ENCODE measurements at regions not wholly inside any gene's neighbourhood (a gene's known extent, or its start where the extent isn't known, plus 50 kb on each side); places are given as distances from the start of the nearest gene placed in this dataset.

- H3K27me3 Mint-ChIP-seq = peaks cover 4% of the 10 kb centered on the region
- H3K27ac Mint-ChIP-seq = no peak overlapping the region
- no peaks in the 10 kb centered on the region for H3K9me3 Mint-ChIP-seq
- no peaks in the 10 kb centered on the region for H3K36me3 Mint-ChIP-seq (ENCODE audit: low read depth)
- no peaks in the 10 kb centered on the region for H3K4me1 Mint-ChIP-seq (ENCODE audit: low read depth)
- H3K4me3 Mint-ChIP-seq = no peak overlapping the region
These were observed 637.6 kb upstream of the ARGLU1 start for GRCh38 chr13:107205318-107206104.

- Mint-ChIP-seq H3K27ac (no peak overlapping the region), H3K4me1 (ENCODE audit: low read depth) (no peaks in the 10 kb centered on the region), H3K36me3 (ENCODE audit: low read depth) (no peaks in the 10 kb centered on the region), H3K9me3 (no peaks in the 10 kb centered on the region), H3K4me3 (no peak overlapping the region), H3K27me3 (peaks cover 4% of the 10 kb centered on the region)
These were observed 635.4 kb upstream of the ARGLU1 start for GRCh38 chr13:107203146-107203847.

DNA sequence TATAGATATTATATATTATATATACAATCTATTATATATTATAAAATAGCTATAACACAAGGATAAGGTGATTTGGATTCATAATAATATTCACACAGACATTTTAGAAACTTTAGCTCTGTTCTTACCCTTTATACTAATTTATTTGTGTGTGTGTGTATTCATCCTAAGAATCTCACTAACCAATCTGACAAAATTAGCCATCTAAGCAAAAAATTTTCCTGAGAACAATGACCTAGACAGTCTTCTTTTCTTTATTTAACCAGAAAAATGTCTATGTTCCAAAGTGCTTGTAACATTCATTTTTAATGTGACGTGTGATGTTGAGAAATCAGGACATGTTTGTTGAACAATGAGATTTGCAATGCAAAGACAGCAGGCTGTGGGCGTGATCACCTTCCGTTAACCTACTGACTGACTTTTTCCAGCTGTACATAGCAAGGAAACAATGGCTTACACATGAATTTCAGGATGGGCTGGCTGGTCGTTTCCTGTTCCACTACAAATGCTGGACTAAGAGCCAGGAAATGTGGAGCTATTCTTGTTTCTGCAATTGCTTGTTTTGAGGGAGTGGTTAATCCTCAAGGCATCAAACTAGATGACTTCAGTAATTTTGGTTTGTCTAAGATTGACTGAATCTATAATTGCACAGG lies 634.6 kb upstream of the ARGLU1 start:
- Mint-ChIP-seq H3K4me3 (no peak overlapping the region), H3K27ac (no peak overlapping the region), H3K27me3 (peaks cover 4% of the 10 kb centered on the region), H3K9me3 (no peaks in the 10 kb centered on the region), H3K36me3 (ENCODE audit: low read depth) (no peaks in the 10 kb centered on the region), H3K4me1 (ENCODE audit: low read depth) (no peaks in the 10 kb centered on the region)

DNA sequence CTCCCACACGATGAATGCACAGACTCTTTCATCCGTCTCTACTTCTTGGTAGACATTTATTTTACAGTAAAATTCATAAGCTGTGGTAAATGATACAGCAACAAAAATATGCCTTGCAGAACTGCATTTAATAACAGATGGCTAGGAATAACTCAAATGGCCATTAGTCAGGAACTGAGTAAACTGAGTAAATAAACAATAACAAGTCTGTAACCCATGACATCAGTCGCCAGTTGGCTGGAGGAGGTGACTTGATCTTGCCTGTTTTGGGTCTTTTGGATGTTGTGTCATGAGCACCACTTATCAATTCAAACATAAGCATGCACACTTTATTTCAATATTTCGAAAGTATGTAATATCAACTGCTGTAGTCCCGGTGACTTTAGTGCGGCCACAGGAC lies 632.6 kb upstream of the ARGLU1 start:
- Mint-ChIP-seq H3K36me3 (ENCODE audit: low read depth) (no peaks in the 10 kb centered on the region), H3K4me1 (ENCODE audit: low read depth) (no peaks in the 10 kb centered on the region), H3K4me3 (no peak overlapping the region), H3K27me3 (peaks cover 4% of the 10 kb centered on the region), H3K9me3 (peaks cover 4% of the 10 kb centered on the region), H3K27ac (no peak overlapping the region)

DNA sequence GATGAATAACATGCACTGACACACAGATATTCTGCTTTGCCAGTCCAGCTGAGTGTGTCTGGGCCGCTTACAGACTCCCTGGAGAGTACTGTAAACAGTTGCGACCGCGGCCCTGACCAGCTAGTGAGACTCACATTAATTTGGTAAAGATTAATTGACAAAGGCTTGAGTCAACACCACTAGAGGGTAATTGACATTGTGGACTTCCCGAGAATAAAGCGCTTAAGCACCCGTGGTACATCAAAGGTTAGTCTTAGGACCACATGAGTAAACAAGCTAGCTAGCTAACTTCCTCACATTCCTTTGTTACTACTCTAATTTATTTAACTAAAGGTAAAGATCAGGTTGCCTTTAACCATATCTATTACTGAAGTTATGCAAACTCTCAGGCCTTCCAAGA lies 624.4 kb upstream of the ARGLU1 start:
- H3K9me3 Mint-ChIP-seq = peaks cover 4% of the 10 kb centered on the region
- H3K27ac Mint-ChIP-seq = no peak overlapping the region
- no peaks in the 10 kb centered on the region for H3K4me1 Mint-ChIP-seq (ENCODE audit: low read depth)
- H3K36me3 Mint-ChIP-seq (ENCODE audit: low read depth) = no peaks in the 10 kb centered on the region
- H3K27me3 Mint-ChIP-seq = no peaks in the 10 kb centered on the region
- H3K4me3 Mint-ChIP-seq = no peak overlapping the region

- no peaks in the 10 kb centered on the region for H3K36me3 Mint-ChIP-seq (ENCODE audit: low read depth)
- H3K9me3 Mint-ChIP-seq = no peaks in the 10 kb centered on the region
- no peaks in the 10 kb centered on the region for H3K4me1 Mint-ChIP-seq (ENCODE audit: low read depth)
- H3K27me3 Mint-ChIP-seq = no peaks in the 10 kb centered on the region
- no peak overlapping the region for H3K4me3 Mint-ChIP-seq
- H3K27ac Mint-ChIP-seq = no peak overlapping the region
These were observed 622.1 kb upstream of the ARGLU1 start for GRCh38 chr13:107190065-107190464.

DNA sequence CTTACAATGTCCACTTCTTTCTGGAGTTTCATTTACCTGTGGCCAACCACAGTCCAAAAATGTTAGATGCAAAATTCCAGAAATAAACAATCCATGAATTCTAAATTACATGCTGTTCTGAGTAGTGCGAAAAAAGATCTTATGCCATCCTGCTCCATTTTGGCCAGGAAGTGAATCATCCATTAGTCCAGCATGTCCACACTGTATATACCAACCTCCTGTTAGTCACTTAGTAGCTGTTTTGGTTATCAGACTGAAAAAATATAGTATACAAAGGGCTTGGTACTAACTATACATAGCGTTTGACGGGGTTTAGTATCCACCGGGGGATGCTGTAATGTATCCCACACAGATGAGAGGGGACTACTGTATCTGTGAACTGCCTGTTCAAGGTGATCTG lies 618.0 kb upstream of the ARGLU1 start:
- Mint-ChIP-seq H3K9me3 (no peaks in the 10 kb centered on the region), H3K4me1 (ENCODE audit: low read depth) (no peaks in the 10 kb centered on the region), H3K27ac (no peak overlapping the region), H3K4me3 (no peak overlapping the region), H3K36me3 (ENCODE audit: low read depth) (no peaks in the 10 kb centered on the region), H3K27me3 (no peaks in the 10 kb centered on the region)

DNA sequence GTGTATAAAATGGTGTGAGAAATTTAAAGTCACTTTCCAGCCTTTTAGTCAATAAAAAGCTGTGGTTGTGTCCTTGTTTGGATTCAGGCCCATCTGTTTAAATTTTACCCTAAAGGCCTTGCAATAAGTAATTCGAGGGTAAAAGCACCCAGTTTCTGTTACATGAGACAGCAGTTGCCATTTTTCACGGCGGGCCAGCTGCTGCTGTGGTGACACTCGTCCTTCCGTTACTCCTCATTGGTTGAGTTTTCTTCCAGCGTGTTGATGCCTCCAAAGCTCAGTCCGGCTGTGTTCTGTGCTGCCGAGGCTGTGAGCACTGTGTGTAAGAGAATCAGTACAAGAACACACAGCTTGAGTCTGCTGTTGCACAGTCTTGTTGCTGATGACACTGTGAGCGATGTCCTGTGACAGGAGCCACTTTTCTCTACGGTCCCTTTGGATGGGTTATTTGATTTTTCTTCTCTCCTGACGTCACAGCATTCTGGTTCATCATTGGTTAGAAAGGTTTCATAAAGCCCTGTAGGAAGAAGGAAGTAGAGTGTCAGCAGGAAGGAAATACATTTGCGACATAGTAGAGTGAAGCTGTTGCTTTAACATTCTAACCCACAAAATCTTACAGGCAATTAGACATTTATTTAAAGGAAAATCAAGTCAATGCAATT lies 602.5 kb upstream of the ARGLU1 start:
- Mint-ChIP-seq H3K9me3 (peaks cover 6% of the 10 kb centered on the region), H3K36me3 (ENCODE audit: low read depth) (no peaks in the 10 kb centered on the region), H3K4me1 (ENCODE audit: low read depth) (no peaks in the 10 kb centered on the region), H3K27me3 (no peaks in the 10 kb centered on the region), H3K27ac (no peak overlapping the region), H3K4me3 (no peak overlapping the region)

- no peak overlapping the region for H3K4me3 Mint-ChIP-seq
- peaks cover 4% of the 10 kb centered on the region for H3K9me3 Mint-ChIP-seq
- no peak overlapping the region for H3K27ac Mint-ChIP-seq
- no peaks in the 10 kb centered on the region for H3K27me3 Mint-ChIP-seq
- H3K36me3 Mint-ChIP-seq (ENCODE audit: low read depth) = no peaks in the 10 kb centered on the region
- H3K4me1 Mint-ChIP-seq (ENCODE audit: low read depth) = no peaks in the 10 kb centered on the region
These were observed 589.3 kb upstream of the ARGLU1 start for GRCh38 chr13:107157271-107157670.

DNA sequence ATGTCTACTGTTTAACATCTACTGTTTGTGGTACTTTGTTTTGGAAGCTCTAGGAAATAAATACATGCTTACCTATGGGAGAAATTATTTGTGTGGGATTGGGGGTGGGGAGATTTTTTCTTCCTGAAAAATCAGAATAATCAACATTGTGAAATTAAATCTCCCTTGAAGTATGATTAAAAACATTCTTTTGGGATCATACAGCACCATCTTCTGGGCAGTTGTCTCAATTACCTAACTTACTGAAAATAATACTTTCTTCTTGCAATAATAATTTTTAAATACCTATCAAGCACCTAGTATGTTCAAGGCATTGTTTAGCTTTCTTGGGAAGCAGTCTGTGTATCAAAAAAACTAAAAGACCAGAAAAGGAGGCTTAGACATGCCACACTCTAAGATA lies 576.5 kb upstream of the ARGLU1 start:
- Mint-ChIP-seq H3K9me3 (peaks cover 8% of the 10 kb centered on the region), H3K36me3 (ENCODE audit: low read depth) (no peaks in the 10 kb centered on the region), H3K4me1 (ENCODE audit: low read depth) (no peaks in the 10 kb centered on the region), H3K4me3 (no peak overlapping the region), H3K27me3 (no peaks in the 10 kb centered on the region), H3K27ac (no peak overlapping the region)

GRCh38 chr13:107141767-107142166 lies 573.8 kb upstream of the ARGLU1 start:
- Mint-ChIP-seq H3K27me3 (no peaks in the 10 kb centered on the region), H3K27ac (no peak overlapping the region), H3K9me3 (peaks cover 2% of the 10 kb centered on the region), H3K36me3 (ENCODE audit: low read depth) (no peaks in the 10 kb centered on the region), H3K4me1 (ENCODE audit: low read depth) (no peaks in the 10 kb centered on the region), H3K4me3 (no peak overlapping the region)

GRCh38 chr13:107139006-107139405 lies 571.1 kb upstream of the ARGLU1 start:
- Mint-ChIP-seq H3K4me3 (no peak overlapping the region), H3K27ac (no peak overlapping the region), H3K27me3 (no peaks in the 10 kb centered on the region), H3K4me1 (ENCODE audit: low read depth) (no peaks in the 10 kb centered on the region), H3K9me3 (no peaks in the 10 kb centered on the region), H3K36me3 (ENCODE audit: low read depth) (no peaks in the 10 kb centered on the region)

- Mint-ChIP-seq H3K27ac (no peak overlapping the region), H3K36me3 (ENCODE audit: low read depth) (no peaks in the 10 kb centered on the region), H3K27me3 (no peaks in the 10 kb centered on the region), H3K4me3 (no peak overlapping the region), H3K4me1 (ENCODE audit: low read depth) (no peaks in the 10 kb centered on the region), H3K9me3 (no peaks in the 10 kb centered on the region)
These were observed 570.5 kb upstream of the ARGLU1 start for GRCh38 chr13:107138486-107138885.

GRCh38 chr13:107133950-107134349 lies 566.0 kb upstream of the ARGLU1 start:
- H3K9me3 Mint-ChIP-seq = no peaks in the 10 kb centered on the region
- no peaks in the 10 kb centered on the region for H3K36me3 Mint-ChIP-seq (ENCODE audit: low read depth)

GRCh38 chr13:107130566-107130965 lies 562.6 kb upstream of the ARGLU1 start:
- no peak overlapping the region for H3K27ac Mint-ChIP-seq
- H3K4me1 Mint-ChIP-seq (ENCODE audit: low read depth) = no peaks in the 10 kb centered on the region
- H3K9me3 Mint-ChIP-seq = peaks cover 9% of the 10 kb centered on the region
- H3K27me3 Mint-ChIP-seq = no peaks in the 10 kb centered on the region
- H3K36me3 Mint-ChIP-seq (ENCODE audit: low read depth) = no peaks in the 10 kb centered on the region
- no peak overlapping the region for H3K4me3 Mint-ChIP-seq

More at GRCh38 chr13:107133950-107134349, 566.0 kb upstream of the ARGLU1 start:
- Mint-ChIP-seq H3K27ac (no peak overlapping the region), H3K4me3 (no peak overlapping the region), H3K4me1 (ENCODE audit: low read depth) (no peaks in the 10 kb centered on the region), H3K27me3 (no peaks in the 10 kb centered on the region)

Measured in stimulated activated naive CD8-positive, alpha-beta T cell treated with anti-CD3 and anti-CD28 coated beads, Interleukin-15, Interleukin-2, amounts not matched to agents 100 ng/mL and 50 ng/mL, for 24 hours (primary cell).